Uterus (tissue), 3 donors: ENCODE measurements at regions not wholly inside any gene's neighbourhood (a gene's known extent, or its start where the extent isn't known, plus 50 kb on each side); places are given as distances from the start of the nearest gene placed in this dataset.

Experiments
- DNase-seq, 2 donors: peaks; one replicate each; pipeline ENCODE4 v3.0.0-alpha.2; 2019 to 2020
- H3K27ac ChIP-seq, 2 donors: fragments of 200-600 bp; sonication (generic); 1 replicate in 1 of 2; 2 replicates in 1 of 2; pipeline ENCODE4 v1.5.1; 2016 to 2018
- H3K27me3 ChIP-seq, 2 donors: fragments of 200-600 bp; sonication (generic); one replicate each; pipeline ENCODE4 v1.5.1; 2018 to 2019; ENCODE audit warnings: control low read depth in 1 of 2
- H3K36me3 ChIP-seq, 2 donors: fragments of 200-600 bp; sonication (generic); one replicate each; pipeline ENCODE4 v1.5.1; 2019; ENCODE audit warnings: control low read depth in 1 of 2
- H3K4me1 ChIP-seq, 2 donors: fragments of 200-600 bp; sonication (generic); one replicate each; pipeline ENCODE4 v1.5.1; 2018 to 2019; ENCODE audit warnings: control low read depth in 1 of 2
- H3K4me3 ChIP-seq, 2 donors: fragments of 200-600 bp; sonication (generic); 1 replicate in 1 of 2; 2 replicates in 1 of 2; pipeline ENCODE4 v1.5.1; 2018 to 2019; ENCODE audit warnings: mild to moderate bottlenecking in 1 of 2
- H3K9me3 ChIP-seq, 2 donors: fragments of 200-600 bp; sonication (generic); one replicate each; pipeline ENCODE4 v1.5.1; 2019; ENCODE audit warnings: control low read depth in 1 of 2
- CTCF ChIP-seq, 4 experiments: fragments of 200-600 bp in 2 of 4; fragments of 450-650 bp in 2 of 4; sonication (generic) in 2 of 4; IDR thresholded peaks; one replicate each; pipeline ENCODE4 v1.5.1; 2016 to 2019; ENCODE audit warnings: antibody characterized with exemption in 4 of 4, mild to moderate bottlenecking in 2 of 4, moderate library complexity in 1 of 4
- POLR2A ChIP-seq, 2 donors: fragments of 450-650 bp; IDR thresholded peaks; one replicate each; pipeline ENCODE4 v1.6.1; 2016; ENCODE audit warnings: antibody characterized with exemption in 2 of 2, mild to moderate bottlenecking in 1 of 2, moderate library complexity in 1 of 2
- intact Hi-C: fragments of 100-400 bp; cut with DNase I; formaldehyde crosslinking; loops from one replicate; pipeline ENCODE4 v1.15.1; 2023; ENCODE audit warnings: low total_unique reads
- donor health status: DM: yes; HTN: yes; CAD: no.

- H3K36me3 ChIP-seq, result no peaks in the 10 kb centered on the region
- H3K4me1 ChIP-seq, result no peaks in the 10 kb centered on the region
- no peak overlapping the region for H3K27ac ChIP-seq
- intact Hi-C loops, result no loop called here
- H3K4me3 ChIP-seq, result no peak overlapping the region
- H3K9me3 ChIP-seq, result no peaks in the 10 kb centered on the region
- TF ChIP-seq CTCF (IDR thresholded peaks at IDR 0.05), result no peak
- no peak for TF ChIP-seq POLR2A (IDR thresholded peaks at IDR 0.05)
- no peaks in the 10 kb centered on the region for H3K27me3 ChIP-seq
- no peak for DNase-seq
These were observed 114.5 kb downstream of the RXFP2 start for GRCh38 chr13:31853643-31854326.

- TF ChIP-seq POLR2A (IDR thresholded peaks at IDR 0.05) (no peak), CTCF (IDR thresholded peaks at IDR 0.05) (no peak)
- no peak overlapping the region for H3K4me3 ChIP-seq
- H3K27me3 ChIP-seq, result no peaks in the 10 kb centered on the region
- no peak for DNase-seq
- H3K36me3 ChIP-seq, result no peaks in the 10 kb centered on the region
- intact Hi-C loops, result no loop called here
- no peaks in the 10 kb centered on the region for H3K9me3 ChIP-seq
- no peaks in the 10 kb centered on the region for H3K4me1 ChIP-seq
- H3K27ac ChIP-seq, result peak overlapping the region in 1 of 2 donors; percentile 28
These were observed 120.2 kb downstream of the RXFP2 start for GRCh38 chr13:31859571-31859970.

- H3K27me3 ChIP-seq, result no peaks in the 10 kb centered on the region
- peak overlapping the region in 1 of 2 donors; percentile 28 for H3K27ac ChIP-seq
- intact Hi-C loops, result no loop called here
- H3K36me3 ChIP-seq, result no peaks in the 10 kb centered on the region
- no peaks in the 10 kb centered on the region for H3K9me3 ChIP-seq
- no peak for DNase-seq
- no peak overlapping the region for H3K4me3 ChIP-seq
- TF ChIP-seq CTCF (IDR thresholded peaks at IDR 0.05) (no peak), POLR2A (IDR thresholded peaks at IDR 0.05) (no peak)
- no peaks in the 10 kb centered on the region for H3K4me1 ChIP-seq
These were observed 120.7 kb downstream of the RXFP2 start for GRCh38 chr13:31860002-31860401.

GRCh38 chr13:31862828-31863227 is 123.5 kb downstream of the RXFP2 start:
- H3K4me3 ChIP-seq, result no peak overlapping the region
- no peak for TF ChIP-seq CTCF (IDR thresholded peaks at IDR 0.05)
- intact Hi-C loops, result no loop called here
- H3K36me3 ChIP-seq, result no peaks in the 10 kb centered on the region
- H3K4me1 ChIP-seq, result no peaks in the 10 kb centered on the region
- H3K27ac ChIP-seq, result no peak overlapping the region
- no peaks in the 10 kb centered on the region for H3K27me3 ChIP-seq
- no peak for DNase-seq
- H3K9me3 ChIP-seq, result no peaks in the 10 kb centered on the region

- H3K4me3 ChIP-seq, result no peak overlapping the region
- H3K27ac ChIP-seq, result no peak overlapping the region
- no peaks in the 10 kb centered on the region for H3K27me3 ChIP-seq
- no peak for DNase-seq
- no peaks in the 10 kb centered on the region for H3K36me3 ChIP-seq
- H3K9me3 ChIP-seq, result no peaks in the 10 kb centered on the region
- intact Hi-C loops, result no loop called here
- H3K4me1 ChIP-seq, result no peaks in the 10 kb centered on the region
- TF ChIP-seq POLR2A (IDR thresholded peaks at IDR 0.05) (no peak), CTCF (IDR thresholded peaks at IDR 0.05) (no peak)
These were observed 125.0 kb downstream of the RXFP2 start for GRCh38 chr13:31864307-31864706.
